ENCODE measurements at regions not wholly inside any gene's neighbourhood (a gene's known extent, or its start where the extent isn't known, plus 50 kb on each side); places are given as distances from the start of the nearest gene placed in this dataset.

DNA sequence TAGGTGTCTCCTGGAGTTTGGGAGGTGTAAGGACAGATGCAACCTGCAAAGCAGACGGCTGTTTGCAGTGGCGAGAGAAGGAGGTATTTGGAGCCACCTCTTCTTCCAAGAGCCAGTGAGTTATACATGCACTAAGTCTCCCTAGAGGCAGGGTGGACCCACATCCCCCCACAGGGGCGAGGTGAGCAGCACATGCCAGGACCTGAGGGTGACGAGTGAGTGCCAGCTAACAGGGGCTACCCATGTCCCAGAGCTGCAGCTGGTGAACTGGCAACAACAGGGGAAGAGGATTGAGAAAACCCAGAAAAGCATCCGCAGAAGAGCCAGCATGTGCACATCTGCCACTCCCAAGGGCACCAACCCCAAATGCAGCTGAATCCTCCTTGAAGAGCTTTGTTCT lies 95.1 kb downstream of the CD83 start:
- whole genome bisulfite sequencing, 3 donors, result 96 to 98% (median 96%) methylated on average over 5 of the region's 5 CpGs
- Histone ChIP-seq H3K36me3 (no peaks in the 10 kb centered on the region), H3K27me3 (no peaks in the 10 kb centered on the region), H3K4me1 (ENCODE audit: insufficient read depth) (peaks cover 4% of the 10 kb centered on the region), H3K9me3 (no peaks in the 10 kb centered on the region), H3K27ac (no peak overlapping the region), H3K4me3 (no peak overlapping the region)
- intact Hi-C loops (cut with DNase I), result loop anchor here in 2 of 4 donors (5.0 to 10.0 kb wide), 3 partner anchors 1032 to 1232 kb away; partner anchors contain the start of gene JARID2 (in 2 of the 2)
- TF ChIP-seq EP300 (IDR thresholded peaks at IDR 0.05), result no peak
- DNase-seq, result no peak

DNA sequence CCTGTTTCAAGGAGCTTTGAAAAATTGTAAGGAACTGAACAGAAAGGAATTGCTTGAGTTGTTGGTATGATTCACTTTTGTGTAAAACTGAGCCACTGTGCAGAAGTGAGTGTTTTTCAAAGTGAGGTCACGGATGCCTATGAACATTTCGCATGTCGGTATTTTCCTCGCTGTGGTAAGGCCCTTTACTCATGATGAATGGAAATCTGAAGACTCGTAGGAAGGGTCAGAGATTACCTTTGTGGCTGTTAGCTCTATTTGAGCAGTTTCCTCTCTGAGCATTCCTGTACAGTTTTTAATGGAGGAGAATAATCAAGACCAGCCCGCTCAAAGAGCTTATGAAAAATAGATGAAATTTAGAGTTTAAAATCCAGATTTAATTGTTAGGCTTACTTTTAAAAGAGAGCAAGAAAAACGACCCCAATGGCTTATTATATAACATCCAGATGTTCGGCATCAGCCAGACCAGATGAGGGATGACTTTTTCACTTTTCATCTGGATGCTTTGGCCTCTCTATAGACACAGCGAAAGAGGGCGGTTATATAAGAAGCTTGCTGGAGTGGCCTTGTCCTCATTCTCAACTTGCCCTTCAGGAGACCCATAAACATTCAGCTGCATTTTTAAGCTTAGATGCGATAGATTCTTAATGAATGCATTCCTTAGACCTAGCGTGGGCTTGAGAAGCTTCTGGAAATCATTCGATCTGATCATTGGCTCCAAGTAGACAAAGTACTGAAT lies 99.5 kb downstream of the CD83 start:
- TF ChIP-seq, protein P1, sequence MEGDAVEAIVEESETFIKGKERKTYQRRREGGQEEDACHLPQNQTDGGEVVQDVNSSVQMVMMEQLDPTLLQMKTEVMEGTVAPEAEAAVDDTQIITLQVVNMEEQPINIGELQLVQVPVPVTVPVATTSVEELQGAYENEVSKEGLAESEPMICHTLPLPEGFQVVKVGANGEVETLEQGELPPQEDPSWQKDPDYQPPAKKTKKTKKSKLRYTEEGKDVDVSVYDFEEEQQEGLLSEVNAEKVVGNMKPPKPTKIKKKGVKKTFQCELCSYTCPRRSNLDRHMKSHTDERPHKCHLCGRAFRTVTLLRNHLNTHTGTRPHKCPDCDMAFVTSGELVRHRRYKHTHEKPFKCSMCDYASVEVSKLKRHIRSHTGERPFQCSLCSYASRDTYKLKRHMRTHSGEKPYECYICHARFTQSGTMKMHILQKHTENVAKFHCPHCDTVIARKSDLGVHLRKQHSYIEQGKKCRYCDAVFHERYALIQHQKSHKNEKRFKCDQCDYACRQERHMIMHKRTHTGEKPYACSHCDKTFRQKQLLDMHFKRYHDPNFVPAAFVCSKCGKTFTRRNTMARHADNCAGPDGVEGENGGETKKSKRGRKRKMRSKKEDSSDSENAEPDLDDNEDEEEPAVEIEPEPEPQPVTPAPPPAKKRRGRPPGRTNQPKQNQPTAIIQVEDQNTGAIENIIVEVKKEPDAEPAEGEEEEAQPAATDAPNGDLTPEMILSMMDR (IDR thresholded peaks at IDR 0.05), result no peak
- TF ChIP-seq EP300 (IDR thresholded peaks at IDR 0.05) (no peak), POLR2A (IDR thresholded peaks at IDR 0.05) (no peak)
- 39 to 51% (median 50%) methylated on average over 13 of the region's 13 CpGs for WGBS, 3 donors
- H3K27ac ChIP-seq, result peak overlapping the region in 1 of 2 donors; percentile 34
- intact Hi-C loops (cut with DNase I), result loop anchor here in 1 of 4 donors (10.0 kb wide), 2 partner anchors 1028 to 1228 kb away; partner anchors contain the start of gene JARID2
- H3K9me3 ChIP-seq, result no peaks in the 10 kb centered on the region
- DNase-seq, result no peak
- no peaks in the 10 kb centered on the region for H3K36me3 ChIP-seq
- H3K27me3 ChIP-seq, result no peaks in the 10 kb centered on the region
- H3K4me3 ChIP-seq, result no peak overlapping the region
- peaks cover 1% of the 10 kb centered on the region for H3K4me1 ChIP-seq (ENCODE audit: insufficient read depth)

DNA sequence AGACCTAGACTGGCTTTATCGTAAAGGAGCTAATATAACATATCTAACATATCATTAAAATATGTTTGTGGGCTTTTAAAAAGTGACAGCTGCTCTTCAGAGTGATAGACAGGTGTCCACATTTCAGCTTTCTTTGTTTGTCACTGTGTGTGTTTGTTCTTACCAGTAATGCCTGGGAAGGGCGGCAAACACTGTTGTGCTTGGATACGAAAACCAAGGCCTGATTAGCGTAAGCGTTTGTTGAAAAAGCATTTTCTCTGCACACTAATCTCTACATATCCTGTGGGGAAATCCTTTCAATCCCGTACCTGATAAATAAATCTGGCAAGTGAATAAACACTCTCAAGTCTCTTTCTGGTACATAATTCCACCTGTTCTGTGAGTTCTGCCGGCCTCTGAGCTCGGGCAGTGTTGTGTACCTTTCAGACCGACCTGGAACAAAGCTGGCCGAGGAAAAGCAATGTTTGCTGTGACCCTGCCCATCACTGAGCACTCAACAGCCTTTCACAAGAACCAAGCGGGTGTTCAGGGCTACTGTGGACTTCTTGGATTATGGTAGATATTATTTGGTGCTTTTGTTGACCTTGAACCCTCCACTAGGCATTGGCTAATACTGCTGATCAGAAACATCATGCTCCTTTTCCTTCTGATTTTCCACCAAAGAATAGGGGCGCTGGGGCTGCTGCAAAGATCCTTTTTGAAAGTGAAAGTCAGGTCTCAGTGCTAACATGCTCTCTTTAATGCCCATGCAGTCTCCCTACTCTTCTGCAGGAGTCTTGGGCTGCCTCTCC lies 100.4 kb downstream of the CD83 start:
- H3K4me3 ChIP-seq, result no peak overlapping the region
- peak overlapping the region in 1 of 2 donors; percentile 34 for H3K27ac ChIP-seq
- intact Hi-C loops (cut with DNase I), result loop anchor here in 1 of 4 donors (10.0 kb wide), 2 partner anchors 1027 to 1227 kb away; partner anchors contain the start of gene JARID2
- TF ChIP-seq POLR2A (IDR thresholded peaks at IDR 0.05) (no peak), EP300 (IDR thresholded peaks at IDR 0.05) (no peak)
- TF ChIP-seq, protein P1 (IDR thresholded peaks at IDR 0.05), result no peak
- no peaks in the 10 kb centered on the region for H3K9me3 ChIP-seq
- H3K36me3 ChIP-seq, result no peaks in the 10 kb centered on the region
- DNase-seq, result no peak
- H3K27me3 ChIP-seq, result no peaks in the 10 kb centered on the region
- H3K4me1 ChIP-seq (ENCODE audit: insufficient read depth), result peaks cover 1% of the 10 kb centered on the region
- 48 to 70% (median 62%) methylated on average over 12 of the region's 12 CpGs for WGBS, 3 donors

DNA sequence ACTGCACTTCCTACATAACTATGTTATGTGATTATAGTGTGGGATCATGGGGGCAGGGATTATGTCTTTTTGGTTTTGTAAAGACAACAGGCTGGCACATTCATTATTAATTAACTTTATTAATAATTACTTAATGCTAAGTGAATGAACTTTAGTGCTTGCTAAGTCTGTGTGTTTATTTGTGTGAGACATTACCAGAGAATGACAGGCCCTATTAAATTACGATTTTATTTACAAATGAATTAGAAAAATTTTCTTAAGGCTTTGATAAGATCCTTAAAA lies 100.9 kb downstream of the CD83 start:
- H3K36me3 ChIP-seq, result no peaks in the 10 kb centered on the region
- peaks cover 1% of the 10 kb centered on the region for H3K4me1 ChIP-seq (ENCODE audit: insufficient read depth)
- no peaks in the 10 kb centered on the region for H3K9me3 ChIP-seq
- peak overlapping the region in 1 of 2 donors; percentile 34 for H3K27ac ChIP-seq
- intact Hi-C loops (cut with DNase I), result loop anchor here in 1 of 4 donors (10.0 kb wide), 2 partner anchors 1026 to 1226 kb away; partner anchors contain the start of gene JARID2
- 70 to 79% (median 73%) methylated on average over 1 of the region's 1 CpG for WGBS, 3 donors
- TF ChIP-seq EP300 (IDR thresholded peaks at IDR 0.05) (no peak), POLR2A (IDR thresholded peaks at IDR 0.05) (no peak)
- TF ChIP-seq, protein P1 (IDR thresholded peaks at IDR 0.05), result no peak
- H3K4me3 ChIP-seq, result no peak overlapping the region
- H3K27me3 ChIP-seq, result no peaks in the 10 kb centered on the region
- DNase-seq, result no peak
